Hippocampal formation (tissue), 2 donors: ENCODE measurements at regions not wholly inside any gene's neighbourhood (a gene's known extent, or its start where the extent isn't known, plus 50 kb on each side); places are given as distances from the start of the nearest gene placed in this dataset.

Source experiments
- DNase-seq, 2 donors: peaks; one replicate each; lab custom pipeline; 2025; lab: John Stamatoyannopoulos, UW

GRCh38 chr5:1936413-1936812 is 53.7 kb upstream of the IRX4 start:
- DNase-seq, result no peak

- DNase-seq, result no peak
Measured at GRCh38 chr5:1934801-1935429, 52.2 kb upstream of the IRX4 start.

- DNase-seq, result no peak
Measured at GRCh38 chr5:1934056-1934394, 51.3 kb upstream of the IRX4 start.

GRCh38 chr5:1933364-1934055 is 50.8 kb upstream of the IRX4 start:
- DNase-seq, result no peak
